HG03095 (cell line): ENCODE measurements at regions not wholly inside any gene's neighbourhood (a gene's known extent, or its start where the extent isn't known, plus 50 kb on each side); places are given as distances from the start of the nearest gene placed in this dataset.

Experiments
- ATAC-seq: cut with Tn5 transposase; IDR thresholded peaks from one replicate; pipeline ENCODE4 v1.9.1; 2021; ENCODE audit warnings: moderate library complexity; ENCODE audit not compliant: unreplicated experiment

- ATAC-seq: no peak
Measured at GRCh38 chr11:33617672-33618350, 82.8 kb downstream of the C11orf91 start.

GRCh38 chr11:33616552-33616951, 84.1 kb downstream of the C11orf91 start:
- ATAC-seq: no peak

- no peak for ATAC-seq
Measured at GRCh38 chr11:33615751-33616150, 84.9 kb downstream of the C11orf91 start.

- no peak for ATAC-seq
Measured at GRCh38 chr11:33613404-33613803, 87.2 kb downstream of the C11orf91 start.

- ATAC-seq: no peak
Measured at GRCh38 chr11:33610903-33611302, 89.7 kb downstream of the C11orf91 start.

- no peak for ATAC-seq
Measured at GRCh38 chr11:33608386-33608785, 92.2 kb downstream of the C11orf91 start.

GRCh38 chr11:33606762-33607161, 93.9 kb downstream of the C11orf91 start:
- no peak for ATAC-seq

- no peak for ATAC-seq
Measured at GRCh38 chr11:33605703-33606102, 94.9 kb downstream of the C11orf91 start.

GRCh38 chr11:33598426-33599069, 102.1 kb downstream of the C11orf91 start:
- no peak for ATAC-seq

GRCh38 chr11:33594188-33594587, 106.4 kb downstream of the C11orf91 start:
- ATAC-seq: no peak

GRCh38 chr11:33590441-33590840, 110.2 kb downstream of the C11orf91 start:
- no peak for ATAC-seq

- ATAC-seq: no peak
Measured at GRCh38 chr11:33588056-33588455, 112.6 kb downstream of the C11orf91 start.

GRCh38 chr11:33585586-33586209, 114.9 kb downstream of the C11orf91 start:
- no peak for ATAC-seq

GRCh38 chr11:33582636-33583325, 117.8 kb downstream of the C11orf91 start:
- no peak for ATAC-seq

GRCh38 chr11:33579101-33579500, 121.5 kb downstream of the C11orf91 start:
- no peak for ATAC-seq

GRCh38 chr11:33577204-33577603, 123.4 kb downstream of the C11orf91 start:
- ATAC-seq: no peak

- ATAC-seq: peak; percentile 87
Measured at GRCh38 chr11:33575311-33575710, 125.3 kb downstream of the C11orf91 start.

- ATAC-seq: no peak
Measured at GRCh38 chr11:33574331-33574730, 126.3 kb downstream of the C11orf91 start.

- ATAC-seq: no peak
Measured at GRCh38 chr11:33569333-33569732, 131.3 kb downstream of the C11orf91 start.

- no peak for ATAC-seq
Measured at GRCh38 chr11:33567004-33567403, 133.6 kb downstream of the C11orf91 start.

GRCh38 chr11:33564856-33565453, 135.7 kb downstream of the C11orf91 start:
- ATAC-seq: no peak
